B cell (primary cell): ENCODE measurements at regions not wholly inside any gene's neighbourhood (a gene's known extent, or its start where the extent isn't known, plus 50 kb on each side); places are given as distances from the start of the nearest gene placed in this dataset.

Source experiments
- ATAC-seq: fragments of 200-7000 bp; cut with Tn5 transposase; one replicate; pipeline ENCODE4 v1.10.0; 2021; ENCODE audit warnings: low read depth, mild to moderate bottlenecking, moderate number of reproducible peaks, moderate library complexity
- CTCF ChIA-PET: fragments of 350-600 bp; sonication (Branson Sonifier 250); formaldehyde crosslinking; loops from one replicate; lab custom pipeline; 2021; ENCODE audit warnings: antibody characterized with exemption, inconsistent platforms; lab: Charles Lee
- POLR2A ChIA-PET: fragments of 350-600 bp; sonication (Branson Sonifier 250); formaldehyde crosslinking; loops from one replicate; lab custom pipeline; 2021; ENCODE audit warnings: antibody characterized with exemption; lab: Charles Lee
- DNase-seq: peaks from one replicate; pipeline ENCODE4 v3.0.0; 2013
- H2AFZ ChIP-seq: 2 replicates; pipeline ENCODE4 v1.6.1; 2012; ENCODE audit warnings: mild to moderate bottlenecking, low read depth, low read length; ENCODE audit not compliant: insufficient read depth, poor library complexity, severe bottlenecking
- H3K27ac ChIP-seq, 2 donors: 1 replicate in 1 of 2; 2 replicates in 1 of 2; pipeline ENCODE4 v1.5.1; 2012 to 2013; ENCODE audit warnings: low read length in 2 of 2, mild to moderate bottlenecking in 2 of 2, moderate library complexity in 1 of 2
- H3K27me3 ChIP-seq, 4 experiments: fragments of 200-600 bp in 1 of 4; sonication (generic) in 1 of 4; replicated peaks in 1 of 4; 1 replicate in 2 of 4; 2 replicates in 2 of 4; pipeline versions ENCODE4 v1.6.1 to v1.7.0; 2013 to 2016; ENCODE audit warnings: low read length in 3 of 4, mild to moderate bottlenecking in 2 of 4, mixed read lengths in 1 of 4, moderate library complexity in 1 of 4; ENCODE audit not compliant: insufficient read depth in 4 of 4, control insufficient read depth in 3 of 4; ENCODE audit errors: control extremely low read depth in 1 of 4
- H3K36me3 ChIP-seq, 2 experiments: replicated peaks in 1 of 2; 1 replicate in 1 of 2; 2 replicates in 1 of 2; pipeline versions ENCODE4 v1.6.1 to v1.7.1; 2013; ENCODE audit warnings: low read length in 1 of 2; ENCODE audit not compliant: insufficient read depth in 2 of 2, control insufficient read depth in 1 of 2; ENCODE audit errors: control extremely low read depth in 1 of 2, extremely low read depth in 1 of 2
- H3K4me1 ChIP-seq, 2 donors: fragments of 200-600 bp in 1 of 2; sonication (generic) in 1 of 2; 1 replicate in 1 of 2; 2 replicates in 1 of 2; pipeline versions ENCODE4 v1.5.1 to v1.6.1; 2013 to 2017; ENCODE audit warnings: low read length in 2 of 2; ENCODE audit not compliant: control insufficient read depth in 2 of 2, insufficient read depth in 2 of 2
- H3K4me2 ChIP-seq: replicated peaks from 2 replicates; pipeline ENCODE3; 2012; ENCODE audit warnings: mild to moderate bottlenecking, low read depth, low read length; ENCODE audit not compliant: poor library complexity, severe bottlenecking
- H3K4me3 ChIP-seq, 5 experiments: fragments of 200-600 bp in 1 of 5; sonication (generic) in 1 of 5; 1 replicate in 3 of 5; 2 replicates in 2 of 5; pipeline versions ENCODE4 v1.5.1 to v1.7.0; 2011 to 2016; ENCODE audit warnings: low read length in 4 of 5, mild to moderate bottlenecking in 4 of 5, low read depth in 2 of 5, control low read depth in 1 of 5, moderate library complexity in 1 of 5; ENCODE audit not compliant: insufficient read depth in 1 of 5; ENCODE audit errors: control extremely low read depth in 1 of 5, extremely low read depth in 1 of 5
- H3K79me2 ChIP-seq: fragments of 200-600 bp; sonication (generic); one replicate; pipeline ENCODE4 v1.6.0; 2016; ENCODE audit warnings: low read length; ENCODE audit not compliant: control insufficient read depth, insufficient read depth
- H3K9ac ChIP-seq: fragments of 200-600 bp; sonication (generic); 2 replicates; pipeline ENCODE4 v1.6.1; 2017; ENCODE audit warnings: mild to moderate bottlenecking, low read length, moderate library complexity
- H3K9me3 ChIP-seq, 3 donors: one replicate each; pipeline versions ENCODE4 v1.6.1 to v1.7.1; 2013; ENCODE audit warnings: low read length in 2 of 3; ENCODE audit not compliant: control insufficient read depth in 2 of 3, insufficient read depth in 1 of 3; ENCODE audit errors: control extremely low read depth in 1 of 3
- H4K20me1 ChIP-seq: 2 replicates; pipeline ENCODE4 v1.6.0; 2012; ENCODE audit warnings: mild to moderate bottlenecking, low read length; ENCODE audit not compliant: insufficient read depth, control insufficient read depth, poor library complexity, severe bottlenecking
- H3K27ac Mint-ChIP-seq: one replicate; pipeline ENCODE4 v1.8.0; 2021; ENCODE audit warnings: mixed read lengths
- H3K27me3 Mint-ChIP-seq: one replicate; pipeline ENCODE4 v1.8.0; 2021; ENCODE audit warnings: mixed read lengths
- H3K4me1 Mint-ChIP-seq: one replicate; pipeline ENCODE4 v1.8.0; 2021; ENCODE audit warnings: mixed read lengths
- H3K4me3 Mint-ChIP-seq: one replicate; pipeline ENCODE4 v1.8.0; 2021; ENCODE audit warnings: mixed read lengths
- H3K9me3 Mint-ChIP-seq: one replicate; pipeline ENCODE4 v1.8.0; 2022; ENCODE audit warnings: mixed read lengths; ENCODE audit not compliant: insufficient read depth
- EZH2 ChIP-seq: IDR thresholded peaks from 2 replicates; pipeline ENCODE4 v1.6.1; 2012; ENCODE audit warnings: borderline replicate concordance, low read depth, mild to moderate bottlenecking, moderate library complexity, low read length; ENCODE audit not compliant: insufficient read depth, poor library complexity, severe bottlenecking
- WGBS: methylation state at CpG from one replicate; pipeline ENCODE4 v1.1.5; 2013; ENCODE audit warnings: missing lambda C conversion rate; ENCODE audit not compliant: insufficient coverage; 5-methylcytosine and 5-hydroxymethylcytosine counted together
- intact Hi-C: fragments of 100-400 bp; cut with micrococcal nuclease; formaldehyde crosslinking; loops from one replicate; pipeline ENCODE4 v1.10.0; 2022
- TF ChIP-seq, protein P1 (sequence below): fragments of 200-600 bp; IDR thresholded peaks from one replicate; pipeline ENCODE4 v1.8.0; 2022; ENCODE audit warnings: antibody characterized with exemption, mild to moderate bottlenecking

DNA sequence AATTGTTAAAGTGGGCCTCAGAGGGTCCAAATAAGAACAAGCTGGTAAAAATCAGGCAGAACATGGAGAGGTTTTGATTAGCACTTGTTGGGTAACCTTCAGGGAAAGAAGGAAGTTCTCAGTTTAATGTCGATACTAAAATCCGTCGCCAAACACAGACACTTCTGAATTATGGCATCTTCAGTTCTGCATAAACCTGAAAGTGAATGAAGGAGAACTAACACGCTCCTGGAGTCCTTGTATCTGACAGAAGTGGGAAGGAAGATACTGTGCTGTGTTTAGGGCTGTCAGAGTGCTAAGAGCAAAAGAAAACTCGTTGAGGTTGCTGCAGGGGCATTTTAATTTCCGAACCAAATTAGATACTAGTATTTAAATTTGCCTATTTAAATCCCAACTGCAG lies 106.2 kb downstream of the TMA16 start:
- peaks cover 51 to 73% of the 10 kb centered on the region in 2 donors for H3K4me1 ChIP-seq
- peak overlapping the region; percentile 26 for H2AFZ ChIP-seq
- no CpG with 5 or more reads among the region's 6 CpGs for WGBS
- POLR2A ChIA-PET: no interaction called here
- H4K20me1 ChIP-seq: peaks cover 27% of the 10 kb centered on the region
- peak overlapping the region in 2 of 5 experiments; percentile 20 to 49 for H3K4me3 ChIP-seq
- H3K79me2 ChIP-seq: peaks cover 94% of the 10 kb centered on the region
- CTCF ChIA-PET: interaction anchor here (0.7 to 5.2 kb wide), 8 partner anchors 8 to 76 kb away, joined by 3 to 29 read pairs (median 4); no protein-coding TSS in a partner anchor
- TF ChIP-seq EZH2: no peak
- TF ChIP-seq, protein P1, sequence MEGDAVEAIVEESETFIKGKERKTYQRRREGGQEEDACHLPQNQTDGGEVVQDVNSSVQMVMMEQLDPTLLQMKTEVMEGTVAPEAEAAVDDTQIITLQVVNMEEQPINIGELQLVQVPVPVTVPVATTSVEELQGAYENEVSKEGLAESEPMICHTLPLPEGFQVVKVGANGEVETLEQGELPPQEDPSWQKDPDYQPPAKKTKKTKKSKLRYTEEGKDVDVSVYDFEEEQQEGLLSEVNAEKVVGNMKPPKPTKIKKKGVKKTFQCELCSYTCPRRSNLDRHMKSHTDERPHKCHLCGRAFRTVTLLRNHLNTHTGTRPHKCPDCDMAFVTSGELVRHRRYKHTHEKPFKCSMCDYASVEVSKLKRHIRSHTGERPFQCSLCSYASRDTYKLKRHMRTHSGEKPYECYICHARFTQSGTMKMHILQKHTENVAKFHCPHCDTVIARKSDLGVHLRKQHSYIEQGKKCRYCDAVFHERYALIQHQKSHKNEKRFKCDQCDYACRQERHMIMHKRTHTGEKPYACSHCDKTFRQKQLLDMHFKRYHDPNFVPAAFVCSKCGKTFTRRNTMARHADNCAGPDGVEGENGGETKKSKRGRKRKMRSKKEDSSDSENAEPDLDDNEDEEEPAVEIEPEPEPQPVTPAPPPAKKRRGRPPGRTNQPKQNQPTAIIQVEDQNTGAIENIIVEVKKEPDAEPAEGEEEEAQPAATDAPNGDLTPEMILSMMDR: no peak
- H3K27ac ChIP-seq: peak overlapping the region; percentile 49 to 89
- peak overlapping the region; percentile 49 for H3K9ac ChIP-seq
- intact Hi-C loops: loop anchor here (1.0 to 10.0 kb wide), 2 partner anchors 9 to 436 kb away; partner anchors contain the start of gene NAF1
- peak; percentile 56 for ATAC-seq
- Mint-ChIP-seq H3K4me3 (peak overlapping the region; percentile 77), H3K9me3 (no peaks in the 10 kb centered on the region), H3K27ac (peak overlapping the region; percentile 81), H3K4me1 (peaks cover 69% of the 10 kb centered on the region), H3K27me3 (no peaks in the 10 kb centered on the region)
- no peaks in the 10 kb centered on the region for H3K27me3 ChIP-seq
- peak; percentile 56 for DNase-seq
- peak overlapping the region; percentile 69 for H3K4me2 ChIP-seq
- peaks cover 21 to 37% of the 10 kb centered on the region in 2 experiments for H3K36me3 ChIP-seq
- peaks cover 0 to 8% (median 0%) of the 10 kb centered on the region in 3 donors for H3K9me3 ChIP-seq

DNA sequence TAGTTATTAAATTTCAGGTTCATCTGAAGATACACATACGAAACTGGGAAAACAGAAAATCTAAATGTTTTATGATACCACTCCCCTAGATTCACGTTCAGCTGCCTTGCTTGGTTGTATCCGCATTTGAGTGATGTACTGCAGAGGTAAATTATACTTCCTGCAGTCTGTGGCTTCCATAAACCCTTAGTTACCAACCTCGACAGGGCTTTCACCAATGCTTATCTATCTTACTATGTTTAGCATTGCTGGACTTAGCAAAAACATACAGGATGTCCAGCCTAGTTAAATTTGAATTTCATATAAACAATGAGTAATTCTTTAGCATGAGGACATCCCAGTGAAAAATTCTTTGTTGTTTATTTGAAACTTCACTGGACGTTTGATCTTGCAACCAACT lies 108.8 kb downstream of the TMA16 start:
- no peaks in the 10 kb centered on the region for H3K9me3 Mint-ChIP-seq
- WGBS: no CpG with 5 or more reads among the region's 5 CpGs
- H3K4me1 ChIP-seq: peaks cover 72 to 84% of the 10 kb centered on the region in 2 donors
- ATAC-seq (no peak), DNase-seq (peak; percentile 27)
- H3K4me3 ChIP-seq: peak overlapping the region in 4 of 5 experiments; percentile 7 to 60 (median 36)
- intact Hi-C loops: loop anchor here (1.0 to 10.0 kb wide), 2 partner anchors 10 to 438 kb away; partner anchors contain the start of gene NAF1
- peaks cover 82% of the 10 kb centered on the region for H3K4me1 Mint-ChIP-seq
- no peaks in the 10 kb centered on the region for H3K27me3 Mint-ChIP-seq
- H3K36me3 ChIP-seq: peaks cover 16 to 50% of the 10 kb centered on the region in 2 experiments
- H3K27ac Mint-ChIP-seq: peak overlapping the region; percentile 96
- no peaks in the 10 kb centered on the region for H3K9me3 ChIP-seq
- peak overlapping the region; percentile 16 to 89 for H3K27ac ChIP-seq
- H3K27me3 ChIP-seq: no peaks in the 10 kb centered on the region
- POLR2A ChIA-PET: interaction anchor here (1.0 kb wide), 1 partner anchor 60 kb away, joined by 4 read pairs; no protein-coding TSS in a partner anchor
- peaks cover 50% of the 10 kb centered on the region for H4K20me1 ChIP-seq
- peak overlapping the region; percentile 59 for H3K9ac ChIP-seq
- H2AFZ ChIP-seq: no peak overlapping the region
- peak overlapping the region; percentile 69 for H3K4me2 ChIP-seq
- H3K4me3 Mint-ChIP-seq: peak overlapping the region; percentile 89
- H3K79me2 ChIP-seq: peaks cover 96% of the 10 kb centered on the region
- TF ChIP-seq EZH2: no peak
- TF ChIP-seq, protein P1: no peak
- CTCF ChIA-PET: interaction anchor here (0.9 to 5.2 kb wide), 9 partner anchors 9 to 78 kb away, joined by 3 to 29 read pairs (median 4); no protein-coding TSS in a partner anchor
